Karpas-422 (cell line): ENCODE measurements at regions not wholly inside any gene's neighbourhood (a gene's known extent, or its start where the extent isn't known, plus 50 kb on each side); places are given as distances from the start of the nearest gene placed in this dataset. TPM values are rescaled to one million over a fixed set of nuclear protein-coding genes. Genes with fewer than 3 reads are reported as not detected.

Experiments used
- small RNA-seq: library from RNA; depleted of rRNA; stranded (forward); fragments of <200 nt; gene quantifications from one replicate; pipeline ENCODE3, GENCODE V24; 2014

Small RNAs in the stretch of these regions (small RNA-seq; reads per million reads assigned to genes)
- not detected for gene RF00019
- gene RNU6-830P = not detected
